Transverse colon (tissue), 4 donors: ENCODE measurements at regions not wholly inside any gene's neighbourhood (a gene's known extent, or its start where the extent isn't known, plus 50 kb on each side); places are given as distances from the start of the nearest gene placed in this dataset.
"Not testable (repeated sequence)": the region's sequence is repeated elsewhere in the genome, so short reads cannot be mapped to it uniquely, and the experiment has no call there.

Source experiments
- POLR2A ChIP-seq: fragments of 450-650 bp; IDR thresholded peaks from one replicate; pipeline ENCODE4 v1.6.1; 2016; ENCODE audit warnings: antibody characterized with exemption, mild to moderate bottlenecking, moderate library complexity
- POLR2AphosphoS5 ChIP-seq, 3 donors: sonication (generic); formaldehyde crosslinking; IDR thresholded peaks; one replicate each; pipeline ENCODE4 v1.6.1; 2016; ENCODE audit warnings: antibody characterized with exemption in 3 of 3
- TF ChIP-seq, protein P1 (sequence below), 5 experiments: fragments of 200-600 bp in 3 of 5; fragments of 450-650 bp in 2 of 5; sonication (generic) in 3 of 5; IDR thresholded peaks; 1 replicate in 2 of 5; 2 replicates in 3 of 5; pipeline ENCODE4 v1.5.1; 2016 to 2017; ENCODE audit warnings: antibody characterized with exemption in 5 of 5, inconsistent platforms in 3 of 5, mild to moderate bottlenecking in 2 of 5, moderate library complexity in 1 of 5

DNA sequence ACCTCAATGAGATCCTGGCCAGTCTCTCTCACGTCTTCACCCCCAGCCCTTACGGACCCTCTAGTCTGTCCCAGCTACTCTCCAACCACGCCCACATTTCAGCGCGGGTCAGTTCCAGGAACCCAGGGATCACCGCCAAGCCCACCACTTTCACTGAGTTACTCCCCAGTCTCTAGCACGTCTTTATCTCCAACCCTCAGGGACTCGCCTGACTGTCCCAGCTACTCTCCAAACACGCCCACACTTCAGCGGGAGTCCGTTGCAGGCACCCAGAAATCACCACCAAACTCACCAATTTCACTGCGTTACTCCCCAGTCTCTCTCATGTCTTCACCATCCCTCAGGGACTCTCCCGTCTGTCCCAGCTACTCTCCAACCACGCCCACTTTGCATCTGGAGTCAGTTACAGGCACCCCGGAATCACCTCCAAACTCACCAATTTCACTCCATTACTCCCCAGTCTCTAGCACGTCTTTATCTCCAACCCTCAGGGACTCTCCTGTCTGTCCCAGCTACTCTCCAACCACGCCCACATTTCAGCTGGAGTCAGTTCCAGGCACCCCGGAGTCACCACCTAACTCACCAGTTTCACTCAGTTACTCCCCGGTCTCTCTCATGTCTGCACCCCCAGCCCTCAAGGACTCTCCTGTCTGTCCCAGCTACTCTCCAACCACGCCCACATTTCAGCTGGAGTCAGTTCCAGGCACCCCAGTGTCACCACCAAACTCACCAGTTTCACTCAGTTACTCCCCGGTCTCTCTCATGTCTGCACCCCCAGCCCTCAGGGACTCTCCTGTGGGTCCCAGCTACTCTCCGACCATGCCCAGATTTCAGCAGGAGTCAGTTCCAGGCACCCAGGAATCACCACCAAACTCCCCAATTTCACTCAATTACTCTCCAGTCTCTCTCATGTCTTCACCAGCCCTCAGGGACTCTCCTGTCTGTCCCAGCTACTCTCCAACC lies 336.8 kb downstream of the CWH43 start:
- TF ChIP-seq POLR2AphosphoS5 (IDR thresholded peaks at IDR 0.05); POLR2A: not testable (repeated sequence)
- TF ChIP-seq, protein P1, sequence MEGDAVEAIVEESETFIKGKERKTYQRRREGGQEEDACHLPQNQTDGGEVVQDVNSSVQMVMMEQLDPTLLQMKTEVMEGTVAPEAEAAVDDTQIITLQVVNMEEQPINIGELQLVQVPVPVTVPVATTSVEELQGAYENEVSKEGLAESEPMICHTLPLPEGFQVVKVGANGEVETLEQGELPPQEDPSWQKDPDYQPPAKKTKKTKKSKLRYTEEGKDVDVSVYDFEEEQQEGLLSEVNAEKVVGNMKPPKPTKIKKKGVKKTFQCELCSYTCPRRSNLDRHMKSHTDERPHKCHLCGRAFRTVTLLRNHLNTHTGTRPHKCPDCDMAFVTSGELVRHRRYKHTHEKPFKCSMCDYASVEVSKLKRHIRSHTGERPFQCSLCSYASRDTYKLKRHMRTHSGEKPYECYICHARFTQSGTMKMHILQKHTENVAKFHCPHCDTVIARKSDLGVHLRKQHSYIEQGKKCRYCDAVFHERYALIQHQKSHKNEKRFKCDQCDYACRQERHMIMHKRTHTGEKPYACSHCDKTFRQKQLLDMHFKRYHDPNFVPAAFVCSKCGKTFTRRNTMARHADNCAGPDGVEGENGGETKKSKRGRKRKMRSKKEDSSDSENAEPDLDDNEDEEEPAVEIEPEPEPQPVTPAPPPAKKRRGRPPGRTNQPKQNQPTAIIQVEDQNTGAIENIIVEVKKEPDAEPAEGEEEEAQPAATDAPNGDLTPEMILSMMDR (IDR thresholded peaks at IDR 0.05), result not testable (repeated sequence)
